Sigmoid colon (tissue), 4 donors: ENCODE measurements at regions not wholly inside any gene's neighbourhood (a gene's known extent, or its start where the extent isn't known, plus 50 kb on each side); places are given as distances from the start of the nearest gene placed in this dataset.

ENCODE experiments used
- CTCF ChIP-seq, 4 experiments: fragments of 450-650 bp in 3 of 4; fragments of 200-600 bp in 1 of 4; IDR thresholded peaks; one replicate each; pipeline ENCODE4 v1.5.1; 2016 to 2019; ENCODE audit warnings: antibody characterized with exemption in 4 of 4, mild to moderate bottlenecking in 3 of 4, moderate library complexity in 2 of 4
- POLR2A ChIP-seq, 2 donors: fragments of 450-650 bp; IDR thresholded peaks; one replicate each; pipeline ENCODE4 v1.6.1; 2016; ENCODE audit warnings: antibody characterized with exemption in 2 of 2, mild to moderate bottlenecking in 2 of 2, moderate library complexity in 2 of 2
- POLR2AphosphoS5 ChIP-seq, 4 donors: sonication (generic); formaldehyde crosslinking; IDR thresholded peaks; one replicate each; pipeline ENCODE4 v1.6.1; 2017; ENCODE audit warnings: antibody characterized with exemption in 4 of 4

GRCh38 chr20:24821391-24821790 is 127.7 kb upstream of the CST7 start:
- no peak for TF ChIP-seq CTCF (IDR thresholded peaks at IDR 0.05)
- no peak for TF ChIP-seq POLR2AphosphoS5 (IDR thresholded peaks at IDR 0.05)
- no peak for TF ChIP-seq POLR2A (IDR thresholded peaks at IDR 0.05)
